OCI-LY7 (cell line): ENCODE measurements at regions not wholly inside any gene's neighbourhood (a gene's known extent, or its start where the extent isn't known, plus 50 kb on each side); places are given as distances from the start of the nearest gene placed in this dataset.

ENCODE experiments used
- BruUV-seq: library from RNA; stranded (reverse); fragments of 400-500 nt; replicated peaks from 2 replicates; lab custom pipeline; 2021; lab: Mats Ljungman, UMichigan
- CTCF ChIA-PET: fragments of 300-600 bp; sonication (Branson Sonifier 250); formaldehyde crosslinking; loops from one replicate; lab custom pipeline; 2022; ENCODE audit warnings: antibody characterized with exemption; ENCODE audit not compliant: unreplicated experiment; lab: Charles Lee
- POLR2A ChIA-PET: fragments of 300-600 bp; sonication (Branson Sonifier 250); formaldehyde crosslinking; loops from one replicate; lab custom pipeline; 2022; ENCODE audit warnings: antibody characterized with exemption; lab: Charles Lee
- DNase-seq: peaks from one replicate; pipeline ENCODE4 v3.0.0-alpha.2; 2015; ENCODE audit warnings: low spot score
- H2AFZ ChIP-seq: fragments of 200-600 bp; sonication (generic), shearing (Covaris generic); 2 replicates; pipeline ENCODE4 v1.6.1; 2014; ENCODE audit warnings: mild to moderate bottlenecking, antibody characterized with exemption, low read length, moderate library complexity
- H3K27ac ChIP-seq: fragments of 200-600 bp; sonication (generic); 2 replicates; pipeline ENCODE4 v1.5.1; 2014; ENCODE audit warnings: mixed run types, low read depth, mild to moderate bottlenecking, moderate library complexity, low read length, inconsistent platforms; ENCODE audit not compliant: poor library complexity, severe bottlenecking
- H3K36me3 ChIP-seq: fragments of 200-600 bp; sonication (generic); 2 replicates; pipeline ENCODE4 v1.6.1; 2014; ENCODE audit warnings: mild to moderate bottlenecking, antibody characterized with exemption, low read length, moderate library complexity, mixed read lengths; ENCODE audit not compliant: insufficient read depth
- H3K4me1 ChIP-seq: fragments of 200-600 bp; sonication (generic); 2 replicates; pipeline ENCODE4 v1.5.1; 2014; ENCODE audit warnings: mild to moderate bottlenecking, low read length; ENCODE audit not compliant: insufficient read depth, poor library complexity, severe bottlenecking
- H3K4me2 ChIP-seq: fragments of 200-600 bp; sonication (generic); 2 replicates; pipeline ENCODE4 v1.6.1; 2014; ENCODE audit warnings: mild to moderate bottlenecking, low read length
- H3K4me3 ChIP-seq: fragments of 200-600 bp; sonication (generic); 2 replicates; pipeline ENCODE4 v1.5.1; 2014; ENCODE audit warnings: mild to moderate bottlenecking, low read depth, low read length; ENCODE audit not compliant: poor library complexity, severe bottlenecking
- H3K79me2 ChIP-seq: fragments of 200-600 bp; sonication (generic); 2 replicates; pipeline ENCODE4 v1.6.1; 2016; ENCODE audit warnings: low read depth, mild to moderate bottlenecking, low read length, moderate library complexity, mixed read lengths; ENCODE audit not compliant: insufficient read depth
- H3K9me2 ChIP-seq: fragments of 200-600 bp; sonication (generic); 2 replicates; pipeline ENCODE4 v1.6.1; 2016; ENCODE audit warnings: mild to moderate bottlenecking, low read length, mixed read lengths; ENCODE audit not compliant: insufficient read depth
- H3K9me3 ChIP-seq: fragments of 200-600 bp; sonication (generic); 2 replicates; pipeline ENCODE4 v1.6.1; 2014; ENCODE audit warnings: mild to moderate bottlenecking, mixed run types, low read length, mixed read lengths
- H4K20me1 ChIP-seq: fragments of 200-600 bp; sonication (generic); 2 replicates; pipeline ENCODE4 v1.6.1; 2014; ENCODE audit warnings: mild to moderate bottlenecking, antibody characterized with exemption, low read length, moderate library complexity, mixed read lengths; ENCODE audit not compliant: insufficient read depth
- CTCF ChIP-seq: fragments of 200-600 bp; sonication (generic); conservative IDR thresholded peaks from 2 replicates; pipeline ENCODE4 v1.5.1; 2014; ENCODE audit warnings: mild to moderate bottlenecking, antibody characterized with exemption, low read length, moderate library complexity, mixed read lengths
- EZH2phosphoT487 ChIP-seq: fragments of 200-600 bp; sonication (generic); IDR thresholded peaks from 2 replicates; pipeline ENCODE4 v1.6.1; 2018; ENCODE audit warnings: low read depth, borderline replicate concordance, mild to moderate bottlenecking, mixed run types, antibody characterized with exemption, low read length, moderate library complexity, mixed read lengths
- intact Hi-C: fragments of 100-400 bp; cut with micrococcal nuclease; formaldehyde crosslinking; loops from one replicate; pipeline ENCODE4 v1.10.0; 2022; ENCODE audit not compliant: unreplicated experiment

DNA sequence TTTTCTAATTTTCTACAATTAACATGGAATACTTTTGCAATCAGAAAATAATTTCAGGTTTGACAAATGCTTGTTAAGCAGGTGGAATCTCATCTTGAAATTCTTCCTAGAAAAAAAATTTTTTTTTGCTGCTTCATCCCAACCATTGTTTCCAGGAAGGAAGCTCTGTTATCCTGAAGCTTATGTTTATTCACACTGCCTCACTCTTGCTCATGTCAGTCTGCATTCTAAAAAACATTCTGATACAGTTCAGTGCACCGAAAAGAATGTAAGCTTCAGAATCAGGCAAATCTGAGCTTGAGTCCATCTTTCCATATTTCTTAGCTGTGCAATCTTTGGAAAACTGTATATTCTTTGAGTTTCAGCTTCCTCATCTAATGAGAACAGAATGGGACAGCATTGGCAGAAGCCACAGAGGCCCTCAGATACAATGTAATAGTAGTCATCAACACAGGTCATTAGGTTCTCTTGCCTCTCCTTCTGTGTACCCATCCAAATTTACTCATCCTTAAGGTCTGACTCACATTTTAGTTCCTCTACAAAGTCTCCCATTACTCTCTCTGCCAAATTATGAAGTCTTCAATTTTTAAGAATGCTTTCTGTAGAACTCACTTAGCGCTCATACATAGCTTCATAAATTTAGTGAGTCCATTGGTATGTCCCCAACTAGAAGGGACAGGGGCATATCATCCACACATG is 881.8 kb upstream of the NR2F2 start:
- H3K79me2 ChIP-seq, result no peaks in the 10 kb centered on the region
- H3K27ac ChIP-seq, result no peak overlapping the region
- H3K36me3 ChIP-seq, result no peaks in the 10 kb centered on the region
- POLR2A ChIA-PET, result interaction anchor here (0.7 to 1.6 kb wide), 3 partner anchors 10 to 208 kb away, joined by 3 to 7 read pairs (median 4); no protein-coding TSS in a partner anchor
- DNase-seq, result no peak
- H4K20me1 ChIP-seq, result no peaks in the 10 kb centered on the region
- H3K9me3 ChIP-seq, result no peaks in the 10 kb centered on the region
- TF ChIP-seq EZH2phosphoT487 (no peak), CTCF (no peak)
- intact Hi-C loops, result no loop called here
- H3K9me2 ChIP-seq, result no peaks in the 10 kb centered on the region; the same call in 1 of the 2 replicates
- CTCF ChIA-PET, result interaction anchor here (1.4 kb wide), 1 partner anchor 8 kb away, joined by 4 read pairs; no protein-coding TSS in a partner anchor
- H3K4me3 ChIP-seq, result no peak overlapping the region
- BruUV-seq, result no TSS peak
- no peak overlapping the region for H2AFZ ChIP-seq
- H3K4me2 ChIP-seq, result no peak overlapping the region
- no peaks in the 10 kb centered on the region for H3K4me1 ChIP-seq

GRCh38 chr15:95449230-95449628 is 881.3 kb upstream of the NR2F2 start:
- TF ChIP-seq CTCF (no peak), EZH2phosphoT487 (no peak)
- Histone ChIP-seq H3K4me2 (no peak overlapping the region), H3K79me2 (no peaks in the 10 kb centered on the region), H3K4me3 (no peak overlapping the region), H4K20me1 (no peaks in the 10 kb centered on the region), H3K4me1 (no peaks in the 10 kb centered on the region), H2AFZ (no peak overlapping the region), H3K36me3 (no peaks in the 10 kb centered on the region), H3K27ac (no peak overlapping the region), H3K9me2 (no peaks in the 10 kb centered on the region; the same call in 1 of the 2 replicates), H3K9me3 (no peaks in the 10 kb centered on the region)
- DNase-seq, result no peak
- CTCF ChIA-PET, result interaction anchor here (1.4 kb wide), 1 partner anchor 8 kb away, joined by 4 read pairs; no protein-coding TSS in a partner anchor
- POLR2A ChIA-PET, result interaction anchor here (0.6 to 1.1 kb wide), 3 partner anchors 10 to 60 kb away, joined by 3 to 4 read pairs (median 3); no protein-coding TSS in a partner anchor
- intact Hi-C loops, result no loop called here
- BruUV-seq, result no TSS peak

DNA sequence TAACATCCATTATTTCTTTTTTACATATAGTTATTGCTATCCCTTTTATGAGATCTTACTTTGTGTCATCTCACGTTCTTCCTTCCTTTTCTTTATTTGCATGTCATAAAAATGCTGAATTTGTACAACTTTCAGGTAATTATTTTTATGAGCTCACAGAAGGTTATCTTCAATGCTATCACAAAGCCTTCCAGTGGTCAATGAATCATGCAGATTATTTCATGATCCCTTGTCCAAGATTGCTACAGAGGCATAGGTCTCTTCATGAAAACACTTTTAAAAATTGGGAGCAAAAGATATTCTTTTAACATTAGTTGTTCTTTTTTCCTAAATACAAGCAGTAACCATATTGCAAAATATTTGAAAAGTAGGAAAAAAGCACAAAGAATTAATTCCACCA is 880.1 kb upstream of the NR2F2 start:
- Histone ChIP-seq H3K27ac (no peak overlapping the region), H3K79me2 (no peaks in the 10 kb centered on the region), H3K9me2 (no peaks in the 10 kb centered on the region; the same call in 1 of the 2 replicates), H3K9me3 (no peaks in the 10 kb centered on the region), H3K36me3 (no peaks in the 10 kb centered on the region), H3K4me3 (no peak overlapping the region), H4K20me1 (no peaks in the 10 kb centered on the region), H3K4me1 (no peaks in the 10 kb centered on the region), H3K4me2 (no peak overlapping the region), H2AFZ (no peak overlapping the region)
- CTCF ChIA-PET, result no interaction called here
- POLR2A ChIA-PET, result interaction anchor here (0.6 kb wide), 1 partner anchor 9 kb away, joined by 3 read pairs; no protein-coding TSS in a partner anchor
- BruUV-seq, result no TSS peak
- TF ChIP-seq CTCF, result no peak
- no peak for DNase-seq
- intact Hi-C loops, result no loop called here
